ENCODE measurements at regions not wholly inside any gene's neighbourhood (a gene's known extent, or its start where the extent isn't known, plus 50 kb on each side); places are given as distances from the start of the nearest gene placed in this dataset.
A peak's percentile ranks its signal among the peaks of the same experiment; 100 is the strongest.
"Not testable (repeated sequence)": the region's sequence is repeated elsewhere in the genome, so short reads cannot be mapped to it uniquely, and the experiment has no call there.

GRCh38 chr9:28444637-28445036, 871.4 kb upstream of the C9orf72 start:
- in situ Hi-C loops (cut with HindIII; ENCODE audit: low sequenced_read_pairs): no loop called here
- no peak for DNase-seq (ENCODE audit: low spot score)

DNA sequence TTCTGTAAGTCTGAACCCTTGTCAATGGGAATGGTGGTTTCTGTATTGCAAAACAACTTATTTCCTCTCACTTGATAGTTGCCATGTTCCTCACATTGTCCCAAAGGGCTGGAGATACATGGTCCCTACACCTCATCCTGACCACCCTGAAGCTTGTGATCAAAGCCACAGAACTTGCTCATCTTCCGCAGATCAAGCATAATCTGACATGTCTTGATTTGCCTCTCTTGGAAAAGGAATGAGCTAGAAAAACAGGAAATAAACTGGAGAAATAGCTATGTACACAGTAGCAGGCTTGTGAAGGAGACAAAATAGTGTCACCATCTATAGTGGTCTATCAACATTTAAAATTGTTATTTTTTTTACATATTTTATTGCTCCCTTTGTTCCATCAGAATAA, 871.9 kb upstream of the C9orf72 start:
- in situ Hi-C loops (cut with HindIII; ENCODE audit: low sequenced_read_pairs): no loop called here
- DNase-seq (ENCODE audit: low spot score): no peak

- no peak for DNase-seq (ENCODE audit: low spot score)
- in situ Hi-C loops (cut with HindIII; ENCODE audit: low sequenced_read_pairs): no loop called here
Measured at GRCh38 chr9:28453918-28454317, 880.6 kb upstream of the C9orf72 start.

- no peak for DNase-seq (ENCODE audit: low spot score)
- in situ Hi-C loops (cut with HindIII; ENCODE audit: low sequenced_read_pairs): no loop called here
Measured at GRCh38 chr9:28456861-28457260, 883.6 kb upstream of the C9orf72 start.

- DNase-seq (ENCODE audit: low spot score): no peak
Measured at GRCh38 chr9:28464481-28465216, 891.4 kb upstream of the C9orf72 start.

DNA sequence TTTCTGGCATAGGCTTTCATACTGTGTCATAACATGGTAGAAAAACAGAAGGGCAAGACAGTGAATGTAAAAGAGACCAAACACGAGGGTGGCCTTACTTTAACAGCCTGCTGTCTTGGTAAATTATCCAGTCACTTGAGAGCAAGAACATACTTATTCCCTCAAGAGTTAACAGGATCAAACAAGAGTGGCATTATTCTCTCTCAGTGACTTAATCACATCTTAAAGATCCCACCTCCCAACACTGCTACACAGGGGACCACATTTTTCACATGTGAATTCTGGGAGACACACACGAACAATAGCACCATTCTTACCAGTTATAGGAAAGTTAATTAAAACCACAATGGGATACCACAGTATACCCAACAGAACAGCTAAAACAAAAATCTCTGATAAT, 898.0 kb upstream of the C9orf72 start:
- no peak for DNase-seq (ENCODE audit: low spot score)
- in situ Hi-C loops (cut with HindIII; ENCODE audit: low sequenced_read_pairs): no loop called here

More at GRCh38 chr9:28464481-28465216, 891.4 kb upstream of the C9orf72 start:
- in situ Hi-C loops (cut with HindIII; ENCODE audit: low sequenced_read_pairs): no loop called here

DNA sequence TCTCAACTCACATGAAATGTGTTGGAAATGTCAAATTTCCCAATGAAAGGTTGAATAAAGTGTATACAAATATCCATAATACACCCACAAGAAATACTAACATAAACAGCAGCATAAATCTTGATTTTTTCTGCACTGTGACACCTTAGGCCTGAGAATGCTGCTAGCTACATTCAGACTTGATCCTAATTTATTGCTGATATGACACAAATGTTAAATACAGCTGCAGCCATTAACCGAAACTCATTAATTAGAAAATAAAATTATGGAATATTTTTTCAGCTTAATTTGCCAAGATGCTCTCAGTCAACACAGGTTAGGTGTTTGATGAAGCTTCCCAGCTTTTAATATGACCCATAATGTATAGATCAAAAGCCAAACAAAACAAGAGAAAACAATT, 914.3 kb upstream of the C9orf72 start:
- no peak for DNase-seq (ENCODE audit: low spot score)
- in situ Hi-C loops (cut with HindIII; ENCODE audit: low sequenced_read_pairs): no loop called here

DNA sequence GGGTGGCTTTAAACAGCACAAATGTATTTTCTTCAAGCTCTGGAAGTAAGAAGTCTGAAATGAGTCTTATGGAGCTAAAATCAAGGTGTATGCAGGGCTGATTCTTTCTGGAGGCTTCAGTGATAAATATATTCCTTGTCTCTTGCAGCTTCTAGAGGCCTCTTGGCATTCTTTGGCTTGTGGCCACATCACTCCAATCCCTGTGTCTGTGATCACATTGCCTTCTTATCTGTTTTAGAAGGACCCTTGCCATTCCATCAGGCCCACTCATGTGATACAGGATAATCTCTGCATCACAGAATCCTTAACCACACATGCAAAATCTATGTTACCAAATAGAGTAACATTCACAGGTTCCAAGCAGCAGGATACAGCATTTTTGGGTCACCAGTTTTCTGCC, 917.8 kb upstream of the C9orf72 start:
- DNase-seq (ENCODE audit: low spot score): no peak
- in situ Hi-C loops (cut with HindIII; ENCODE audit: low sequenced_read_pairs): no loop called here

GRCh38 chr9:28498168-28498567, 924.9 kb upstream of the C9orf72 start:
- in situ Hi-C loops (cut with HindIII; ENCODE audit: low sequenced_read_pairs); DNase-seq (ENCODE audit: low spot score): not testable (repeated sequence)

DNA sequence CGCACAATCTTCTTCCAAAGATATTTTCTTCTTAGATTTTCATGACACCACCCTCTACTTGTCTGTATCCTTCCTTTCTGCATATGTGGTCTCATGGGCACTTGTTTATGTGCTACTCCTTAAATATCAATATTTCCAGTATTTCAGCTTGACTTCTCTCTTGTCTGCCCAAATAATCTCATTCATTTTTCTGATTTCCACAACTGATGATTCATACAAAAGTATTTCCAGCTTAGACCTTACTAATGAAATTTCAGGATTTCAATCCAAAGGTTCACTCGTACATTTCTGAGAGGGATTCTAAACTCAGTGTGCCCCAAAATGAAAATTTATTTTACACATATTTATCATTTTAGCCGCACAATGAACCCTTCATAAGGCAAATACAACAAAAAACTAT, 928.9 kb upstream of the C9orf72 start:
- no peak for DNase-seq (ENCODE audit: low spot score)
- in situ Hi-C loops (cut with HindIII; ENCODE audit: low sequenced_read_pairs): no loop called here

DNA sequence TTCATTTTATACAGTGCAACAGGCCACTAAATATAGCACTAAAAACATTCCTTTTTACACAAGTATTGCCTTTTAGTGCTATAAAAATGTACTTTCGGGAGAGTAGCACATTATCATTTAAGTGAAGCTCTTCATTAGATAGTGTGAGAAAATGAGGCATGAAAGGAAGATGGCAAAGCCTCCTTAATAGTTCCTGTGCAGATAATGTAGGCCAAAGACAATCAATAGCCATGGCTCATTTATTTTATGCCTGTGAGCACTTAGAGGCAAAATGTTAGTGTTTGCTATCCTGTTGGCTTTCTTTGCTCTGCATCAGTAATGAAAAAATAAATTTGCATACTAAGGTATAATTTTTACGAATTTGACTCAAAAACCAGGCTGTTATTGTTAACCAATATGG, 929.5 kb upstream of the C9orf72 start:
- no peak for DNase-seq (ENCODE audit: low spot score)
- in situ Hi-C loops (cut with HindIII; ENCODE audit: low sequenced_read_pairs): no loop called here

- in situ Hi-C loops (cut with HindIII; ENCODE audit: low sequenced_read_pairs): no loop called here
- no peak for DNase-seq (ENCODE audit: low spot score)
Measured at GRCh38 chr9:28503573-28503972, 930.3 kb upstream of the C9orf72 start.

GRCh38 chr9:28518439-28518838, 945.2 kb upstream of the C9orf72 start:
- in situ Hi-C loops (cut with HindIII; ENCODE audit: low sequenced_read_pairs): no loop called here
- no peak for DNase-seq (ENCODE audit: low spot score)

DNA sequence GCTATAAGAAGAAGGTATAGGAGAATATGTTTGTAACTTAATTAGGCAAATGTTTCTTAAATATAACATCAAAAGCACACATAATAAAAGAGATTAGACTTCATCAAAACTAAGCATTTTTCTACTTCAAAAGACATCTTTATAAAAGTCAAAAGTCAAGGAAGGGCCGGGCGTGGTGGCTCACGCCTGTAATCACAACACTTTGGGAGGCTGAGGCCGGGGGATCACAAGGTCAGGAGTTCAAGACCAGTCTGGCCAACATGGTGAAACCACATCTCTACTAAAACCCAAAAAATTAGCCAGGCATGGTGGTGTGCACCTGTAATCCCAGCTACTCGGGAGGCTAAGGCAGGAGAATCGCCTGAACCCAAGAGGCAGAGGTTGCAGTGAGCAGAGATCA, 951.0 kb upstream of the C9orf72 start:
- in situ Hi-C loops (cut with HindIII; ENCODE audit: low sequenced_read_pairs); DNase-seq (ENCODE audit: low spot score): not testable (repeated sequence)

- no peak for DNase-seq (ENCODE audit: low spot score)
- in situ Hi-C loops (cut with HindIII; ENCODE audit: low sequenced_read_pairs): no loop called here
Measured at GRCh38 chr9:28528049-28528448, 954.8 kb upstream of the C9orf72 start.

- DNase-seq (ENCODE audit: low spot score): no peak
- in situ Hi-C loops (cut with HindIII; ENCODE audit: low sequenced_read_pairs): no loop called here
Measured at GRCh38 chr9:28538132-28538531, 964.9 kb upstream of the C9orf72 start.

DNA sequence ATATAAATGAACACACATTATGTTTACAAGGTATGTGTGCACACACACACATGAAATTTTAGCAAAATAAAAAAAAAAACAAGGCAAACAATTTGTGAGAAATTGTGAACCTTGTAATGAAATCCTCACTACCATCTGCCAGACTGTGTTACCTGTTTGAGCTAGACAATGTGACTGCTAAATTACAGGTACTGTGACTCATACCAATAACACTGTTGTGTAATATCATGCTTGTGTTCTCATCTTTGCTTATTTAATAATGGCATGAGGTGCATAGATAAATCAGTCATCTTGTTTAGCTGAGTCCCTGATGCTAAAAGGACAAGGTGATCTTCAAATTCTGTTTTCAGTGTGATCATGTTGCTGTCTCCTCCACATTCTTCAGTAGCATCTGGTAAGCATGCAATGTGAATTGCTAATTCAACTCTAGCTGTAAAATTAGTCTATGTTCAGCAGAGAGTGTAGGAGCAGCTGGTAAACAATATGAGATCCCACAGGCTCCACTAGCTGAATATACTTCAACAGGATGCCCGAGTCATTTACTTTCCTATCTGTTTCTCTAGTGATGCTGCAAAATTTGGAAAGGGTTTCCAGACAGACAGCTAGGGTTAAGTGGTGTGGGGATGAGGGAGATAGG, 966.3 kb upstream of the C9orf72 start:
- DNase-seq (ENCODE audit: low spot score): no peak
- in situ Hi-C loops (cut with HindIII; ENCODE audit: low sequenced_read_pairs): no loop called here

DNA sequence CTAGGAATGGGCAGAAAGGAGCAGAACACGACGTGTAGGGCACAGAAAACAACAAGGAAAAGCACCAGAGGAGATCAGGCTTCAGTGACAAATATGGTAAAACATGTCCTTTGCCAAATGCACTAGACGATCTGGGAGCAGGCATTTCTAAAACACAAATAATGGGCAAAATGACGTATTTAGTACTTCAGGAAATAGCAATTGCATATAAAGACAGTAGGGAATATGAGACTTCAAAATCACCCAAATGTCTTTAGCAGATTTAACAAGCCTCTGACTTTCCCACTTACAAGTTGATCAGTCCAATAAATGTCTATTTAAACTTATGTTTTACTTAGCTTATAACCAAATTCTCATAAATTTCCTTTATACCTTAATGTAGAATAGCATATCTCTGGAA, 969.6 kb upstream of the C9orf72 start:
- DNase-seq (ENCODE audit: low spot score): no peak
- in situ Hi-C loops (cut with HindIII; ENCODE audit: low sequenced_read_pairs): no loop called here

DNA sequence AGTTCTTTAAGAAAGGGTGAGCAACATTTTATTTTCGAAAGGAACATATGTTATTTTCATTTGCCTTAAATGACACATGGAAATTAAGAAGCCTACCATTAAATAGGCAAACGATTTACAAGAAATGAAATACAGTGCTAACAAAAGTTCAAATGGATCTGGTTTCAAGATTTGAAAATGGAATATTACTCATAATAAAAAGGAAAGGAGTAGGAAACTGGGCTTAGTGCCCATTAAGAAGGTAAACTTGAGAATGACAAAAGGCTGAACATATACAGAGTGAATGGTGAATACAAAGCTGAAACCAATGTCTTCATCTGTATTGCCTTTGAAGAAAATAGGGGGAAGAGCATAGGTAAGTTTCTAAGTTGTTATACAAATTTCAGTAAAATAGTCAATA, 974.2 kb upstream of the C9orf72 start:
- DNase-seq (ENCODE audit: low spot score): no peak
- in situ Hi-C loops (cut with HindIII; ENCODE audit: low sequenced_read_pairs): no loop called here

DNA sequence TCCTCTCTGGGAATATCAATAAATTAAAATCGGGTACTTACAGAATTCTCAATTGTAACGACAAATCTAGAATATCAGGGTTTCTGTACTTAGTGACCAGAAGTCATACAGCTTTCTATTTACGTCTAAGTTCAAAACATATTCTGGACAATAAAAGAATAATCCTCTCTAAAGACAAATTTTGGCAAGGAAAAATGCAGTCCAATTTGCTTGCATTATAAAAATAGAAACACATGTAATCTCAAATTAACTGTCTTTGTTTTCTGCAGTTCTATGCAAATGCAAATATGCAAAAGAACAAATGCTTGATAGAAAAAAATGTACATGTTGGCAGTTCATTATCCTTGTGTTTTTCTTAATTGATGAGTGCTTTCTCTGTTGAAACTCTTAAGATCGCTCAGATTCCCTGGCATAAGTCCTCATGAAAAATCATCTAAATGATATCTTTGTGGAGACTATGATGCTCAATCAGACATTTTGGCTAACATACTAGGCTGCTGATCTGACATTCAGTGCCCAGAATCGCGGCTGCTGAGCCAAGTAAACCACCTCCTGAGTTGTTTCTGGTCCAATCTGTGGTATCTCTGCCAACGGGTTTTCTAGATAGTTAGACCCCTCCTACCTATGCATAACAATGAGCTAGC, 990.1 kb upstream of the C9orf72 start:
- in situ Hi-C loops (cut with HindIII; ENCODE audit: low sequenced_read_pairs): no loop called here
- DNase-seq (ENCODE audit: low spot score): peak; percentile 8

DNA sequence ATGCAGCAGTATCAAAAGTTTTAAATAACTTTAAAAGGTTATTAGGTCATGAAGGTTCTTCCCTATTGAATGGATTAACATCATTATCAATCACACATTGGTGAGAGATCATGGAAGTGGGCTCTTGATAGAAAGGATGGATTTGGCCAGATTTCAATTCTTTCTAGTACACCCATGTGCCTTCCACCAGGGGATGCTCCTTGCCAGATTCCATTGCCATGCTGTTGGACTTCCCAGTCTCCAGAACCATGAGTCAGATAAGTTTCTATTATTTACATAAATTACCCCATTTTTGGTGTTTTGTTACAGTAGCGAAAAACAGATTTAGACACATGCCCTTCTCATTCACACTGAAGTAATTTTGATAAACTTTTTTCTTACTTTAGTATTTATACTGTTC, 1010.6 kb upstream of the C9orf72 start:
- no peak for DNase-seq (ENCODE audit: low spot score)
- in situ Hi-C loops (cut with HindIII; ENCODE audit: low sequenced_read_pairs): no loop called here

Data from G401 (cell line).